Smooth muscle cell (in vitro differentiated cells): ENCODE measurements at regions not wholly inside any gene's neighbourhood (a gene's known extent, or its start where the extent isn't known, plus 50 kb on each side); places are given as distances from the start of the nearest gene placed in this dataset.
A peak's percentile ranks its signal among the peaks of the same experiment; 100 is the strongest.

Source experiments
- DNase-seq: peaks from one replicate; lab custom pipeline; 2025; ENCODE audit not compliant: unreplicated experiment; lab: John Stamatoyannopoulos, UW
- H2AFZ ChIP-seq: fragments of 200-600 bp; sonication (generic); 2 replicates; pipeline ENCODE4 v1.6.0; 2016; ENCODE audit warnings: antibody characterized with exemption, low read depth, mild to moderate bottlenecking
- H3F3A ChIP-seq: fragments of 200-600 bp; sonication (generic); 2 replicates; pipeline ENCODE4 v1.6.0; 2017; ENCODE audit warnings: antibody characterized with exemption, low read depth
- H3K27ac ChIP-seq: fragments of 200-600 bp; sonication (generic); 2 replicates; pipeline ENCODE4 v1.5.1; 2016; ENCODE audit warnings: low read depth, mild to moderate bottlenecking
- H3K27me3 ChIP-seq: fragments of 200-600 bp; sonication (generic); 2 replicates; pipeline ENCODE4 v1.6.1; 2016; ENCODE audit warnings: low read depth, mild to moderate bottlenecking
- H3K36me3 ChIP-seq: fragments of 200-600 bp; sonication (generic); 2 replicates; pipeline ENCODE4 v1.5.1; 2016; ENCODE audit warnings: low read depth
- H3K4me1 ChIP-seq: fragments of 200-600 bp; sonication (generic); 2 replicates; pipeline ENCODE4 v1.5.1; 2016; ENCODE audit warnings: low read depth
- H3K4me2 ChIP-seq: fragments of 200-600 bp; sonication (generic); 2 replicates; pipeline ENCODE4 v1.6.0; 2016; ENCODE audit warnings: mild to moderate bottlenecking
- H3K4me3 ChIP-seq: fragments of 200-600 bp; sonication (generic); 2 replicates; pipeline ENCODE4 v1.5.1; 2016; ENCODE audit warnings: mild to moderate bottlenecking
- H3K79me2 ChIP-seq: fragments of 200-600 bp; sonication (generic); 2 replicates; pipeline ENCODE4 v1.6.0; 2016; ENCODE audit warnings: low read depth, mild to moderate bottlenecking
- H3K9ac ChIP-seq: fragments of 200-600 bp; sonication (generic); 2 replicates; pipeline ENCODE4 v1.6.0; 2016; ENCODE audit warnings: low read depth
- H3K9me3 ChIP-seq: fragments of 200-600 bp; sonication (generic); replicated peaks from 2 replicates; pipeline ENCODE4 v1.5.1; 2016; ENCODE audit warnings: low read depth
- H4K20me1 ChIP-seq: fragments of 200-600 bp; sonication (generic); 2 replicates; pipeline ENCODE4 v1.6.0; 2016; ENCODE audit warnings: low read depth
- WGBS: methylation state at CpG from one replicate; pipeline ENCODE4 v1.1.7; 2016; ENCODE audit warnings: low lambda C conversion rate; 5-methylcytosine and 5-hydroxymethylcytosine counted together
- TF ChIP-seq, protein P1 (sequence below): fragments of 200-600 bp; sonication (generic); IDR thresholded peaks from 2 replicates; pipeline ENCODE4 v1.5.1; 2017; ENCODE audit warnings: borderline replicate concordance, mild to moderate bottlenecking, antibody characterized with exemption; ENCODE audit not compliant: insufficient read depth, poor library complexity, severe bottlenecking

DNA sequence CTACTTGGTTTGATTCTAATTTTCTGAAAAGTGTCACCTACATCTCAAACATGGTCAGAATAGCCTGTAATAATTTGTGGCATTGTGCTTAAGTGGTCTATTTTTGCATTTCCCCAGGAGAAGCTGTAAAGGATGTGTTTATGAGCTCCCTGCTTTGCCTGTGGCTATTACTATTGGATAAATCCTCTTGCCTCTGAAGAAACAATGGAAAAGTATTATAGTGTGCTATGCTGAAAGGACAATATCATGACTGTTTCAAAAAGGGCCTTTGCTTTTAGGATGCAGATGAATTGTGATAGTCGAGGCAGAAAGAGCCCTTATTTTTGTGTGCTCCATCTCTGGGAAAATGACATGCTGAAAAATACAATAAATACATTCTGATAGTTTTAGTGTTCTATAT, 94.1 kb upstream of the ARMC3 start:
- no peaks in the 10 kb centered on the region for H3K27me3 ChIP-seq
- H2AFZ ChIP-seq: peak overlapping the region; percentile 40
- H3F3A ChIP-seq: no peaks in the 10 kb centered on the region
- no peak overlapping the region for H3K4me3 ChIP-seq
- no peaks in the 10 kb centered on the region for H4K20me1 ChIP-seq
- H3K4me2 ChIP-seq: no peak overlapping the region
- H3K79me2 ChIP-seq: no peaks in the 10 kb centered on the region
- H3K9me3 ChIP-seq: no peaks in the 10 kb centered on the region
- H3K27ac ChIP-seq: no peak overlapping the region
- no peak overlapping the region for H3K9ac ChIP-seq
- 82% methylated on average over 1 of the region's 1 CpG for WGBS
- no peak for DNase-seq
- TF ChIP-seq, protein P1, sequence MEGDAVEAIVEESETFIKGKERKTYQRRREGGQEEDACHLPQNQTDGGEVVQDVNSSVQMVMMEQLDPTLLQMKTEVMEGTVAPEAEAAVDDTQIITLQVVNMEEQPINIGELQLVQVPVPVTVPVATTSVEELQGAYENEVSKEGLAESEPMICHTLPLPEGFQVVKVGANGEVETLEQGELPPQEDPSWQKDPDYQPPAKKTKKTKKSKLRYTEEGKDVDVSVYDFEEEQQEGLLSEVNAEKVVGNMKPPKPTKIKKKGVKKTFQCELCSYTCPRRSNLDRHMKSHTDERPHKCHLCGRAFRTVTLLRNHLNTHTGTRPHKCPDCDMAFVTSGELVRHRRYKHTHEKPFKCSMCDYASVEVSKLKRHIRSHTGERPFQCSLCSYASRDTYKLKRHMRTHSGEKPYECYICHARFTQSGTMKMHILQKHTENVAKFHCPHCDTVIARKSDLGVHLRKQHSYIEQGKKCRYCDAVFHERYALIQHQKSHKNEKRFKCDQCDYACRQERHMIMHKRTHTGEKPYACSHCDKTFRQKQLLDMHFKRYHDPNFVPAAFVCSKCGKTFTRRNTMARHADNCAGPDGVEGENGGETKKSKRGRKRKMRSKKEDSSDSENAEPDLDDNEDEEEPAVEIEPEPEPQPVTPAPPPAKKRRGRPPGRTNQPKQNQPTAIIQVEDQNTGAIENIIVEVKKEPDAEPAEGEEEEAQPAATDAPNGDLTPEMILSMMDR: no peak
- H3K4me1 ChIP-seq: peaks cover 5% of the 10 kb centered on the region
- no peaks in the 10 kb centered on the region for H3K36me3 ChIP-seq

DNA sequence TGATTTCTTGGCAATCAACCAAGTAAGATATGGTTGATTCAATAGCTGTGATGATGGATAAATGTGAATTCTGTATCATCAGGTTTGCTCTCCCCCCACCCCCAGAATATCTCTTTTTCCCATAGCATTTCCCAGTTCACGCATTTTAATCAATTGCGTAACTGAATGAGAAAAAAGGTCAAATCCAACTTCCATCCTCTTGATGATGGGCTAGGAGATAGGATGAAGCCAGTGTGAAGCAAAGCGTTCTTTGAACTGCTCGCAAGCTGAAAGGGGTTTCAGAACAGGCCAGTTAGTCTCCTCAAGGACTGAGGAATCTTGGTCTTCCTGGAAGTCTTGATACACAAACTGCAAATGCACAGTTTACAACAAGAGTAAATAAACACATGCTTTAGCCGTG, 94.5 kb upstream of the ARMC3 start:
- Histone ChIP-seq H3F3A (no peaks in the 10 kb centered on the region), H3K27me3 (no peaks in the 10 kb centered on the region), H3K4me2 (no peak overlapping the region), H3K4me1 (peaks cover 5% of the 10 kb centered on the region), H3K4me3 (no peak overlapping the region), H2AFZ (peak overlapping the region; percentile 40), H3K9me3 (no peaks in the 10 kb centered on the region), H3K9ac (no peak overlapping the region), H3K36me3 (no peaks in the 10 kb centered on the region), H4K20me1 (no peaks in the 10 kb centered on the region), H3K79me2 (no peaks in the 10 kb centered on the region), H3K27ac (no peak overlapping the region)
- DNase-seq: no peak
- TF ChIP-seq, protein P1: no peak
- 74% methylated on average over 5 of the region's 5 CpGs for WGBS

DNA sequence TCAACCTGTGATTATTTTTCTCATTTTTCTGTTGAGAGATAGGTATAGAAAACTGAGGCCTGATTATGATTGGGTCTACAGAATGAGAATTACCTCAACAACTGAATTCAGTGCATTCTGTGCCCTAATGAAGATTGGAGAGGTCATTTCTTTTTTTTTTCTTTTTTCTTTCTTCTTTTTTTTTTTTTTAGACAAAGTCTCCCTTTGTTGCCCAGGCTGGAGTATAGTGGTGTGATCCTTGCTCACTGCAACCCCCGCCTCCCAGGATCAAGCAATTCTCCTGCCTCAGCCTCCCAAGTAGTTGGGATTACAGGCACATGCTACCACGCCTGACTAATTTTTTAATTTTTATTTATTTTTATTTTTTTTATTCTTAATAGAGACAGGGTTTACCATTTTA, 95.0 kb upstream of the ARMC3 start:
- no peak overlapping the region for H2AFZ ChIP-seq
- no peak overlapping the region for H3K4me2 ChIP-seq
- no peaks in the 10 kb centered on the region for H3F3A ChIP-seq
- H4K20me1 ChIP-seq: no peaks in the 10 kb centered on the region
- no peak for DNase-seq
- WGBS: 96% methylated on average over 2 of the region's 2 CpGs
- no peaks in the 10 kb centered on the region for H3K36me3 ChIP-seq
- peaks cover 5% of the 10 kb centered on the region for H3K4me1 ChIP-seq
- H3K9ac ChIP-seq: no peak overlapping the region
- H3K9me3 ChIP-seq: no peaks in the 10 kb centered on the region
- TF ChIP-seq, protein P1: no peak
- H3K4me3 ChIP-seq: no peak overlapping the region
- no peak overlapping the region for H3K27ac ChIP-seq
- H3K79me2 ChIP-seq: no peaks in the 10 kb centered on the region
- H3K27me3 ChIP-seq: no peaks in the 10 kb centered on the region

DNA sequence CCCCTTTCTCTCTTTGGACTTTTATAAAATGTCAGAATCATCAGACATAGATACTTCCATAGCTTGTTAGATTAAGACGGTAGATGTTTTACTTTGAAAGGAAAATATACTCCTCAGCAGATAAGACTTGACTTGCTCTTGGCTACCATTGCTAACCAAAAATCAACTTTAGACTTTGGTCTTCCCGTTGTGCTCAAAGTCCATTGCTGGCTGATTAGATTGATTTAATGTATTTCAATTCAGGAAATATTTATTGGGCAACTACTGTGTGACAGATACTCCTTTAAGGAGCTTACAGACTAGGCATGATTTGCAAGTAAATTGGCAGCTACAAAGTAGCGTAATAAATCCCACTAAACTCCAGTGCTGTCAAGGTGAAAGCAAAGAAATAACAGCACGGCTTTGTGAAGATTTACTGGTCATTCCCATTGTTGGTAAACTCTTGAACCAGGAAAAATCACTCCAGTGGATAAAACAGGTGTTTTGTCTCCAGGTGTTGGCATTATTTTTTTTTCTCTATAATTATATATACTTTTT, 95.7 kb upstream of the ARMC3 start:
- Histone ChIP-seq H3K9me3 (no peaks in the 10 kb centered on the region), H3K4me3 (no peak overlapping the region), H3K4me2 (no peak overlapping the region), H3K27ac (no peak overlapping the region), H3K27me3 (no peaks in the 10 kb centered on the region), H3K4me1 (peaks cover 5% of the 10 kb centered on the region), H3K79me2 (no peaks in the 10 kb centered on the region), H3K36me3 (no peaks in the 10 kb centered on the region), H3K9ac (no peak overlapping the region), H3F3A (no peaks in the 10 kb centered on the region), H4K20me1 (no peaks in the 10 kb centered on the region), H2AFZ (no peak overlapping the region)
- no peak for DNase-seq
- 89% methylated on average over 4 of the region's 4 CpGs for WGBS
- TF ChIP-seq, protein P1: no peak
